GM12872 (cell line): ENCODE measurements at regions not wholly inside any gene's neighbourhood (a gene's known extent, or its start where the extent isn't known, plus 50 kb on each side); places are given as distances from the start of the nearest gene placed in this dataset.
A peak's percentile ranks its signal among the peaks of the same experiment; 100 is the strongest.

Source experiments
- TF ChIP-seq, protein P1 (sequence below): IDR thresholded peaks from 3 replicates; pipeline ENCODE4 v1.5.1; 2011; ENCODE audit warnings: low read depth, mild to moderate bottlenecking, low read length, moderate library complexity; ENCODE audit not compliant: insufficient read depth

DNA sequence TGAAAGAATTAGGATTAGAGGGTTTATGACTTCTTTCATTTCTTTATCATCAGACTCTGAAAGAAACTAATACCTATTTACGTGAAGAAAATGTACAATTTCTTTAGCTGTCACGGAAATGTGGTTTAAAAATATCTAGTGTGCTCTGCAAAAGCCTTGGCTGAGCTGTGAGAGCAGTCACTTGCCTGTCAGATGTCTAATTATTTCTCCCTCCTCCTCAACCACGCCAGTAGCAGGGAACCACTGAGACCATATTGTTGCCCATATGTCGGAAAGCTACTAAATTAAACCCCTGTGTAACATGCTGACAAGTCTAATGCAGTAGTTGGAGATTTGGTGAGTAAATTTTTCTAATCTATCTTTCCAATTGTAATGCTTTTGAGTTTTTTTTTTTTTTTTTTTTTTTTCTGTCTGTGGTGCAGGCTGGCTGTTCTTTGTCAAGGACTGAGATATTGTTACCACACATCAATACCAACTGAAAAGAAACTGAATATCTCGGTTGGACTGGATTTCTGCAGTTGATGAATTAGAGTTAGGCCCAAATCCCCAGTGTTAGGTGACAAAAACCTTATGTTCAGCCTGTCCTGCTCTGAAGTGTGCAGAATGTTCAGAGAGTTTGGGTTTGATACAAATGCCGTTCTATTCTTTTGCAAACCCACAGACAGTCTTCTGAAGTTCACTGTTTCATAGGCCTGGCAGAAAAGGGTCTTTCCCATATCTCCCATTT is 302.9 kb upstream of the SYNCRIP start:
- TF ChIP-seq, protein P1, sequence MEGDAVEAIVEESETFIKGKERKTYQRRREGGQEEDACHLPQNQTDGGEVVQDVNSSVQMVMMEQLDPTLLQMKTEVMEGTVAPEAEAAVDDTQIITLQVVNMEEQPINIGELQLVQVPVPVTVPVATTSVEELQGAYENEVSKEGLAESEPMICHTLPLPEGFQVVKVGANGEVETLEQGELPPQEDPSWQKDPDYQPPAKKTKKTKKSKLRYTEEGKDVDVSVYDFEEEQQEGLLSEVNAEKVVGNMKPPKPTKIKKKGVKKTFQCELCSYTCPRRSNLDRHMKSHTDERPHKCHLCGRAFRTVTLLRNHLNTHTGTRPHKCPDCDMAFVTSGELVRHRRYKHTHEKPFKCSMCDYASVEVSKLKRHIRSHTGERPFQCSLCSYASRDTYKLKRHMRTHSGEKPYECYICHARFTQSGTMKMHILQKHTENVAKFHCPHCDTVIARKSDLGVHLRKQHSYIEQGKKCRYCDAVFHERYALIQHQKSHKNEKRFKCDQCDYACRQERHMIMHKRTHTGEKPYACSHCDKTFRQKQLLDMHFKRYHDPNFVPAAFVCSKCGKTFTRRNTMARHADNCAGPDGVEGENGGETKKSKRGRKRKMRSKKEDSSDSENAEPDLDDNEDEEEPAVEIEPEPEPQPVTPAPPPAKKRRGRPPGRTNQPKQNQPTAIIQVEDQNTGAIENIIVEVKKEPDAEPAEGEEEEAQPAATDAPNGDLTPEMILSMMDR: no peak

GRCh38 chr6:85944776-85945175 is 302.1 kb upstream of the SYNCRIP start:
- TF ChIP-seq, protein P1: no peak

DNA sequence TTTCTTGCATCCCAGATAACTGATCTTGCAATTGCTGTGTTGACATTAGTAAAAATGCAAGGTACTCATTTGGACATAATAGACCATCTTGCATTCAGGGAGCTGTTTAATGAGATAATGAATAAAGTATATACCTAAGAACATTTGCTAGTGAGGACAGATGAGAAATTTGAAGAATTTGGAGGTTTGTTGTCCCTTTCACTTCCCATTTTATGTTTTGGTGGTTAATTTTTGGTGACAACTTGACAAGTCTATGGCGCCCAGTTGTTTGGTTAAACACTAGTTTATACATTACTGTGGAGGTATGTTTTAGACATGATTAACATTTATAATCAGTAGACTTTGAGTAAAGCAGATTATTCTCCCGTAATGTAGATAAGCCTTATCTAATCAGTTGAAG is 300.2 kb upstream of the SYNCRIP start:
- TF ChIP-seq, protein P1: no peak

DNA sequence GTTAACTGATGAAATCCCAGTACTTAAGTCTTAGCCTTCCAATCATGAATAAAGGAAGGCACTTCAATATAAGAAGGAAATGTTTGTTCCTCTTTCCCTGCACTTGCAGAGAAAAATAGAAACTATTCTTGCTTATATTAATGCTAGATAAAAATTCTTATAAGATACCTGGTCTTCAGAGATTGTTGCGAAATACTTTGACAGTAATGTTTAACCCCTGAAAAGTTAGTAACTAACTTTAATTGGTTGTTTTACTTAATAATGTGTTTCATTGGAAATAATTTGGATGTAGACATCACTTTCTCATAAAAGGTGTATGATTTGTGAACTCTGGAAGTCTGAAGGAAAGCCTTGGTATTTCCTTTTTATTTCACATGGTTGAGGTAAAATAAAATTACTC is 294.2 kb upstream of the SYNCRIP start:
- TF ChIP-seq, protein P1: no peak

GRCh38 chr6:85923013-85923430 is 280.3 kb upstream of the SYNCRIP start:
- TF ChIP-seq, protein P1: peak; percentile 77

- TF ChIP-seq, protein P1: no peak
Observed at GRCh38 chr6:85920782-85921181, 278.1 kb upstream of the SYNCRIP start.

DNA sequence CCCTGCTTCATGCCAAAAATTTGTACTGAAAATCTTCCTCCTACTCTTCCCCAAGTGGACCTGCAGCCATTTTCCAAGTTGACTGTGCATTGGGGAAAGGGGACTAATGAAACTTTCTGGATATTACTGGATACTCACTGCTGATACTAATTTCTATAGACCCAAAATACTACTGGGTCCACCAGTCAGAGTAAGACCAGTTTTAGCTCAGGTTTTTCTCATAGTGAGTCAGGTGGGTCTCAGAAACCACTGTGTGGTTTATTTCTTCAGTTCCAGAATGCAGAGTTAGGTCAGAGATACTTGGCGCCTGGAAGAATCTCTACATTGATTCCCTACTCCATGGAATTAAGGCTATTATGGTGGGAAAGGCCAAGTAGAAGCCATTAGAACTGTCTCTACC is 274.8 kb upstream of the SYNCRIP start:
- TF ChIP-seq, protein P1: no peak
